ENCODE measurements at regions not wholly inside any gene's neighbourhood (a gene's known extent, or its start where the extent isn't known, plus 50 kb on each side); places are given as distances from the start of the nearest gene placed in this dataset.

DNA sequence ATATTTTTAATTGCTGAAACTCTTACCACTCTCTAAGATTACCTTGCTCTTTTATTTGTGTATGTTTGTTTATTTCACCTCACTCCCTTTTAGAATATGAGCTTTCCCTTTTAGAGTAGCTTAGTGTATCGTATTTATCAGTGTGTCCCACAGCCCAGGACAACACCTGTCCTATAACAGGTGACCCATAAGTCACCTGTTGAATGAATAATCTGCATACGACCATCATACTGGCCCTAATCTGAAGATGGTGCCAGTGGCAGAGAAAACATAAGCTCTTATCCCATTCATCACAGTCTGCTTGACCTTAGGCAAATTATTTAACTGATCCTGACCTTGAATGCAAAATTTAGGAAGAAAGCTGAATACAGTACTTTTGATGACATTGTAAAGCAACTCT lies 254.6 kb upstream of the NR2F2 start:
- no peak for ATAC-seq
- no peak overlapping the region for H3K4me3 Mint-ChIP-seq
- no peaks in the 10 kb centered on the region for H3K9me3 Mint-ChIP-seq

More for the DNA sequence above, 254.6 kb upstream of the NR2F2 start:
- Histone ChIP-seq H3K27ac (ENCODE audit: low read depth) (no peak overlapping the region), H3K4me1 (ENCODE audit: insufficient read depth) (no peaks in the 10 kb centered on the region), H3K4me2 (no peak overlapping the region), H3K4me3 (no peak overlapping the region), H3K27me3 (ENCODE audit: insufficient read depth) (peaks cover 30% of the 10 kb centered on the region), H3K36me3 (ENCODE audit: insufficient read depth) (no peaks in the 10 kb centered on the region), H3F3A (replicated peaks; ENCODE audit: low read depth) (no peaks in the 10 kb centered on the region), H3K9me2 (ENCODE audit: insufficient read depth) (no peaks in the 10 kb centered on the region), H4K20me1 (replicated peaks; ENCODE audit: insufficient read depth) (no peaks in the 10 kb centered on the region), H2AFZ (no peak overlapping the region), H3K79me2 (replicated peaks; ENCODE audit: insufficient read depth) (no peaks in the 10 kb centered on the region)
- no peaks in the 10 kb centered on the region for H3K36me3 Mint-ChIP-seq (ENCODE audit: low read depth)
- H3K27me3 Mint-ChIP-seq (ENCODE audit: insufficient read depth, low read depth, poor library complexity): no peaks in the 10 kb centered on the region
- TF ChIP-seq, protein P1, sequence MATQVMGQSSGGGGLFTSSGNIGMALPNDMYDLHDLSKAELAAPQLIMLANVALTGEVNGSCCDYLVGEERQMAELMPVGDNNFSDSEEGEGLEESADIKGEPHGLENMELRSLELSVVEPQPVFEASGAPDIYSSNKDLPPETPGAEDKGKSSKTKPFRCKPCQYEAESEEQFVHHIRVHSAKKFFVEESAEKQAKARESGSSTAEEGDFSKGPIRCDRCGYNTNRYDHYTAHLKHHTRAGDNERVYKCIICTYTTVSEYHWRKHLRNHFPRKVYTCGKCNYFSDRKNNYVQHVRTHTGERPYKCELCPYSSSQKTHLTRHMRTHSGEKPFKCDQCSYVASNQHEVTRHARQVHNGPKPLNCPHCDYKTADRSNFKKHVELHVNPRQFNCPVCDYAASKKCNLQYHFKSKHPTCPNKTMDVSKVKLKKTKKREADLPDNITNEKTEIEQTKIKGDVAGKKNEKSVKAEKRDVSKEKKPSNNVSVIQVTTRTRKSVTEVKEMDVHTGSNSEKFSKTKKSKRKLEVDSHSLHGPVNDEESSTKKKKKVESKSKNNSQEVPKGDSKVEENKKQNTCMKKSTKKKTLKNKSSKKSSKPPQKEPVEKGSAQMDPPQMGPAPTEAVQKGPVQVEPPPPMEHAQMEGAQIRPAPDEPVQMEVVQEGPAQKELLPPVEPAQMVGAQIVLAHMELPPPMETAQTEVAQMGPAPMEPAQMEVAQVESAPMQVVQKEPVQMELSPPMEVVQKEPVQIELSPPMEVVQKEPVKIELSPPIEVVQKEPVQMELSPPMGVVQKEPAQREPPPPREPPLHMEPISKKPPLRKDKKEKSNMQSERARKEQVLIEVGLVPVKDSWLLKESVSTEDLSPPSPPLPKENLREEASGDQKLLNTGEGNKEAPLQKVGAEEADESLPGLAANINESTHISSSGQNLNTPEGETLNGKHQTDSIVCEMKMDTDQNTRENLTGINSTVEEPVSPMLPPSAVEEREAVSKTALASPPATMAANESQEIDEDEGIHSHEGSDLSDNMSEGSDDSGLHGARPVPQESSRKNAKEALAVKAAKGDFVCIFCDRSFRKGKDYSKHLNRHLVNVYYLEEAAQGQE (IDR thresholded peaks at IDR 0.05; ENCODE audit: unreplicated experiment): no peak
- no peak for TF ChIP-seq POLR2AphosphoS5 (IDR thresholded peaks at IDR 0.05; ENCODE audit: low read depth)
- TF ChIP-seq, protein P2, sequence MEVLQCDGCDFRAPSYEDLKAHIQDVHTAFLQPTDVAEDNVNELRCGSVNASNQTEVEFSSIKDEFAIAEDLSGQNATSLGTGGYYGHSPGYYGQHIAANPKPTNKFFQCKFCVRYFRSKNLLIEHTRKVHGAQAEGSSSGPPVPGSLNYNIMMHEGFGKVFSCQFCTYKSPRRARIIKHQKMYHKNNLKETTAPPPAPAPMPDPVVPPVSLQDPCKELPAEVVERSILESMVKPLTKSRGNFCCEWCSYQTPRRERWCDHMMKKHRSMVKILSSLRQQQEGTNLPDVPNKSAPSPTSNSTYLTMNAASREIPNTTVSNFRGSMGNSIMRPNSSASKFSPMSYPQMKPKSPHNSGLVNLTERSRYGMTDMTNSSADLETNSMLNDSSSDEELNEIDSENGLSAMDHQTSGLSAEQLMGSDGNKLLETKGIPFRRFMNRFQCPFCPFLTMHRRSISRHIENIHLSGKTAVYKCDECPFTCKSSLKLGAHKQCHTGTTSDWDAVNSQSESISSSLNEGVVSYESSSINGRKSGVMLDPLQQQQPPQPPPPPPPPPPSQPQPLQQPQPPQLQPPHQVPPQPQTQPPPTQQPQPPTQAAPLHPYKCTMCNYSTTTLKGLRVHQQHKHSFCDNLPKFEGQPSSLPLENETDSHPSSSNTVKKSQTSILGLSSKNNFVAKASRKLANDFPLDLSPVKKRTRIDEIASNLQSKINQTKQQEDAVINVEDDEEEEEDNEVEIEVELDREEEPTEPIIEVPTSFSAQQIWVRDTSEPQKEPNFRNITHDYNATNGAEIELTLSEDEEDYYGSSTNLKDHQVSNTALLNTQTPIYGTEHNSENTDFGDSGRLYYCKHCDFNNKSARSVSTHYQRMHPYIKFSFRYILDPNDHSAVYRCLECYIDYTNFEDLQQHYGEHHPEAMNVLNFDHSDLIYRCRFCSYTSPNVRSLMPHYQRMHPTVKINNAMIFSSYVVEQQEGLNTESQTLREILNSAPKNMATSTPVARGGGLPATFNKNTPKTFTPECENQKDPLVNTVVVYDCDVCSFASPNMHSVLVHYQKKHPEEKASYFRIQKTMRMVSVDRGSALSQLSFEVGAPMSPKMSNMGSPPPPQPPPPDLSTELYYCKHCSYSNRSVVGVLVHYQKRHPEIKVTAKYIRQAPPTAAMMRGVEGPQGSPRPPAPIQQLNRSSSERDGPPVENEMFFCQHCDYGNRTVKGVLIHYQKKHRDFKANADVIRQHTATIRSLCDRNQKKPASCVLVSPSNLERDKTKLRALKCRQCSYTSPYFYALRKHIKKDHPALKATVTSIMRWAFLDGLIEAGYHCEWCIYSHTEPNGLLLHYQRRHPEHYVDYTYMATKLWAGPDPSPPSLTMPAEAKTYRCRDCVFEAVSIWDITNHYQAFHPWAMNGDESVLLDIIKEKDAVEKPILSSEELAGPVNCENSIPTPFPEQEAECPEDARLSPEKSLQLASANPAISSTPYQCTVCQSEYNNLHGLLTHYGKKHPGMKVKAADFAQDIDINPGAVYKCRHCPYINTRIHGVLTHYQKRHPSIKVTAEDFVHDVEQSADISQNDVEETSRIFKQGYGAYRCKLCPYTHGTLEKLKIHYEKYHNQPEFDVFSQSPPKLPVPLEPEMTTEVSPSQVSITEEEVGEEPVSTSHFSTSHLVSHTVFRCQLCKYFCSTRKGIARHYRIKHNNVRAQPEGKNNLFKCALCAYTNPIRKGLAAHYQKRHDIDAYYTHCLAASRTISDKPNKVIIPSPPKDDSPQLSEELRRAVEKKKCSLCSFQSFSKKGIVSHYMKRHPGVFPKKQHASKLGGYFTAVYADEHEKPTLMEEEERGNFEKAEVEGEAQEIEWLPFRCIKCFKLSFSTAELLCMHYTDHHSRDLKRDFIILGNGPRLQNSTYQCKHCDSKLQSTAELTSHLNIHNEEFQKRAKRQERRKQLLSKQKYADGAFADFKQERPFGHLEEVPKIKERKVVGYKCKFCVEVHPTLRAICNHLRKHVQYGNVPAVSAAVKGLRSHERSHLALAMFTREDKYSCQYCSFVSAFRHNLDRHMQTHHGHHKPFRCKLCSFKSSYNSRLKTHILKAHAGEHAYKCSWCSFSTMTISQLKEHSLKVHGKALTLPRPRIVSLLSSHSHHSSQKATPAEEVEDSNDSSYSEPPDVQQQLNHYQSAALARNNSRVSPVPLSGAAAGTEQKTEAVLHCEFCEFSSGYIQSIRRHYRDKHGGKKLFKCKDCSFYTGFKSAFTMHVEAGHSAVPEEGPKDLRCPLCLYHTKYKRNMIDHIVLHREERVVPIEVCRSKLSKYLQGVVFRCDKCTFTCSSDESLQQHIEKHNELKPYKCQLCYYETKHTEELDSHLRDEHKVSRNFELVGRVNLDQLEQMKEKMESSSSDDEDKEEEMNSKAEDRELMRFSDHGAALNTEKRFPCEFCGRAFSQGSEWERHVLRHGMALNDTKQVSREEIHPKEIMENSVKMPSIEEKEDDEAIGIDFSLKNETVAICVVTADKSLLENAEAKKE (CRISPR knock-in tag; IDR thresholded peaks at IDR 0.05): no peak
- no peak for TF ChIP-seq JUNB (IDR thresholded peaks at IDR 0.05; ENCODE audit: unreplicated experiment)
- TF ChIP-seq, protein P3, sequence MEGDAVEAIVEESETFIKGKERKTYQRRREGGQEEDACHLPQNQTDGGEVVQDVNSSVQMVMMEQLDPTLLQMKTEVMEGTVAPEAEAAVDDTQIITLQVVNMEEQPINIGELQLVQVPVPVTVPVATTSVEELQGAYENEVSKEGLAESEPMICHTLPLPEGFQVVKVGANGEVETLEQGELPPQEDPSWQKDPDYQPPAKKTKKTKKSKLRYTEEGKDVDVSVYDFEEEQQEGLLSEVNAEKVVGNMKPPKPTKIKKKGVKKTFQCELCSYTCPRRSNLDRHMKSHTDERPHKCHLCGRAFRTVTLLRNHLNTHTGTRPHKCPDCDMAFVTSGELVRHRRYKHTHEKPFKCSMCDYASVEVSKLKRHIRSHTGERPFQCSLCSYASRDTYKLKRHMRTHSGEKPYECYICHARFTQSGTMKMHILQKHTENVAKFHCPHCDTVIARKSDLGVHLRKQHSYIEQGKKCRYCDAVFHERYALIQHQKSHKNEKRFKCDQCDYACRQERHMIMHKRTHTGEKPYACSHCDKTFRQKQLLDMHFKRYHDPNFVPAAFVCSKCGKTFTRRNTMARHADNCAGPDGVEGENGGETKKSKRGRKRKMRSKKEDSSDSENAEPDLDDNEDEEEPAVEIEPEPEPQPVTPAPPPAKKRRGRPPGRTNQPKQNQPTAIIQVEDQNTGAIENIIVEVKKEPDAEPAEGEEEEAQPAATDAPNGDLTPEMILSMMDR (conservative IDR thresholded peaks at IDR 0.05; ENCODE audit: low read depth in 2 of 2): no peak
- no peak for TF ChIP-seq EZH2phosphoT487 (IDR thresholded peaks at IDR 0.05; ENCODE audit: unreplicated experiment)
- no peak for TF ChIP-seq CREB1 (CRISPR knock-in tag; IDR thresholded peaks at IDR 0.05; ENCODE audit: low read depth)
- no peak for TF ChIP-seq EZH2 (IDR thresholded peaks at IDR 0.05; ENCODE audit: low read depth, unreplicated experiment)
- TF ChIP-seq STAT1 (IDR thresholded peaks at IDR 0.05; ENCODE audit: unreplicated experiment): no peak
- TF ChIP-seq, protein P4, sequence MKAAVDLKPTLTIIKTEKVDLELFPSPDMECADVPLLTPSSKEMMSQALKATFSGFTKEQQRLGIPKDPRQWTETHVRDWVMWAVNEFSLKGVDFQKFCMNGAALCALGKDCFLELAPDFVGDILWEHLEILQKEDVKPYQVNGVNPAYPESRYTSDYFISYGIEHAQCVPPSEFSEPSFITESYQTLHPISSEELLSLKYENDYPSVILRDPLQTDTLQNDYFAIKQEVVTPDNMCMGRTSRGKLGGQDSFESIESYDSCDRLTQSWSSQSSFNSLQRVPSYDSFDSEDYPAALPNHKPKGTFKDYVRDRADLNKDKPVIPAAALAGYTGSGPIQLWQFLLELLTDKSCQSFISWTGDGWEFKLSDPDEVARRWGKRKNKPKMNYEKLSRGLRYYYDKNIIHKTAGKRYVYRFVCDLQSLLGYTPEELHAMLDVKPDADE (IDR thresholded peaks at IDR 0.05): no peak
- no peak for TF ChIP-seq ZNF114 (CRISPR knock-in tag; IDR thresholded peaks at IDR 0.05)
- no peak for TF ChIP-seq NANOG (IDR thresholded peaks at IDR 0.05; ENCODE audit: borderline replicate concordance)
- no peak for DNase-seq (ENCODE audit: low spot score)
- no peak overlapping the region for H3K27ac Mint-ChIP-seq
- no peaks in the 10 kb centered on the region for H3K4me1 Mint-ChIP-seq
